MM.1S (cell line): ENCODE measurements at regions not wholly inside any gene's neighbourhood (a gene's known extent, or its start where the extent isn't known, plus 50 kb on each side); places are given as distances from the start of the nearest gene placed in this dataset.

Experiments used
- DNase-seq: peaks from one replicate; pipeline ENCODE4 v3.0.0-alpha.2; 2015
- H2AFZ ChIP-seq: fragments of 300-600 bp; sonication (generic); 2 replicates; pipeline ENCODE4 v1.6.0; 2016; ENCODE audit warnings: antibody characterized with exemption, low read length
- H3F3A ChIP-seq: fragments of 300-600 bp; sonication (generic); 2 replicates; pipeline ENCODE4 v1.6.1; 2016; ENCODE audit warnings: mild to moderate bottlenecking, antibody characterized with exemption, low read length, moderate library complexity, mixed read lengths; ENCODE audit not compliant: insufficient read depth
- H3K27ac ChIP-seq: fragments of 300-600 bp; sonication (generic); 2 replicates; pipeline ENCODE4 v1.5.1; 2016; ENCODE audit warnings: mild to moderate bottlenecking, low read length
- H3K27me3 ChIP-seq: fragments of 300-600 bp; sonication (generic); replicated peaks from 2 replicates; pipeline ENCODE4 v1.6.0; 2016; ENCODE audit warnings: low read length; ENCODE audit not compliant: insufficient read depth
- H3K36me3 ChIP-seq: fragments of 300-600 bp; sonication (generic); replicated peaks from 2 replicates; pipeline ENCODE4 v1.6.1; 2016; ENCODE audit warnings: mild to moderate bottlenecking, low read length, mixed read lengths; ENCODE audit not compliant: insufficient read depth
- H3K4me1 ChIP-seq: fragments of 300-600 bp; sonication (generic); 2 replicates; pipeline ENCODE4 v1.6.1; 2016; ENCODE audit warnings: low read length, mixed read lengths
- H3K4me2 ChIP-seq: fragments of 300-600 bp; sonication (generic); 2 replicates; pipeline ENCODE4 v1.6.0; 2016; ENCODE audit warnings: low read depth, low read length
- H3K4me3 ChIP-seq: fragments of 300-600 bp; sonication (generic); 2 replicates; pipeline ENCODE4 v1.5.1; 2016; ENCODE audit warnings: low read length, mixed read lengths
- H3K79me2 ChIP-seq: fragments of 300-600 bp; sonication (generic); 2 replicates; pipeline ENCODE4 v1.6.1; 2016; ENCODE audit warnings: mixed run types, low read length, mixed read lengths
- H3K9ac ChIP-seq: fragments of 300-600 bp; sonication (generic); 2 replicates; pipeline ENCODE4 v1.6.1; 2016; ENCODE audit warnings: low read length, mixed read lengths
- H3K9me2 ChIP-seq: fragments of 300-600 bp; sonication (generic); replicated peaks from 2 replicates; pipeline ENCODE4 v1.6.1; 2016; ENCODE audit warnings: mild to moderate bottlenecking, low read length, mixed read lengths; ENCODE audit not compliant: insufficient read depth
- H3K9me3 ChIP-seq: fragments of 300-600 bp; sonication (generic); replicated peaks from 2 replicates; pipeline ENCODE4 v1.6.1; 2016; ENCODE audit warnings: mild to moderate bottlenecking, low read length, mixed read lengths; ENCODE audit not compliant: insufficient read depth
- H4K20me1 ChIP-seq: fragments of 300-600 bp; sonication (generic); 2 replicates; pipeline ENCODE4 v1.6.1; 2016; ENCODE audit warnings: mild to moderate bottlenecking, low read length, moderate library complexity, mixed read lengths; ENCODE audit not compliant: insufficient read depth
- EZH2 ChIP-seq: fragments of 300-600 bp; sonication (generic); optimal IDR thresholded peaks from 2 replicates; pipeline ENCODE3; 2017; ENCODE audit warnings: low read depth, mild to moderate bottlenecking, antibody characterized with exemption, low read length, mixed read lengths
- EZH2phosphoT487 ChIP-seq: fragments of 300-600 bp; sonication (generic); IDR thresholded peaks from 2 replicates; pipeline ENCODE4 v1.6.1; 2018; ENCODE audit warnings: antibody characterized with exemption, low read length
- TF ChIP-seq, protein P1 (sequence below): fragments of 300-600 bp; sonication (generic); IDR thresholded peaks from 2 replicates; pipeline ENCODE4 v1.5.1; 2016; ENCODE audit warnings: antibody characterized with exemption, low read length, mixed read lengths

DNA sequence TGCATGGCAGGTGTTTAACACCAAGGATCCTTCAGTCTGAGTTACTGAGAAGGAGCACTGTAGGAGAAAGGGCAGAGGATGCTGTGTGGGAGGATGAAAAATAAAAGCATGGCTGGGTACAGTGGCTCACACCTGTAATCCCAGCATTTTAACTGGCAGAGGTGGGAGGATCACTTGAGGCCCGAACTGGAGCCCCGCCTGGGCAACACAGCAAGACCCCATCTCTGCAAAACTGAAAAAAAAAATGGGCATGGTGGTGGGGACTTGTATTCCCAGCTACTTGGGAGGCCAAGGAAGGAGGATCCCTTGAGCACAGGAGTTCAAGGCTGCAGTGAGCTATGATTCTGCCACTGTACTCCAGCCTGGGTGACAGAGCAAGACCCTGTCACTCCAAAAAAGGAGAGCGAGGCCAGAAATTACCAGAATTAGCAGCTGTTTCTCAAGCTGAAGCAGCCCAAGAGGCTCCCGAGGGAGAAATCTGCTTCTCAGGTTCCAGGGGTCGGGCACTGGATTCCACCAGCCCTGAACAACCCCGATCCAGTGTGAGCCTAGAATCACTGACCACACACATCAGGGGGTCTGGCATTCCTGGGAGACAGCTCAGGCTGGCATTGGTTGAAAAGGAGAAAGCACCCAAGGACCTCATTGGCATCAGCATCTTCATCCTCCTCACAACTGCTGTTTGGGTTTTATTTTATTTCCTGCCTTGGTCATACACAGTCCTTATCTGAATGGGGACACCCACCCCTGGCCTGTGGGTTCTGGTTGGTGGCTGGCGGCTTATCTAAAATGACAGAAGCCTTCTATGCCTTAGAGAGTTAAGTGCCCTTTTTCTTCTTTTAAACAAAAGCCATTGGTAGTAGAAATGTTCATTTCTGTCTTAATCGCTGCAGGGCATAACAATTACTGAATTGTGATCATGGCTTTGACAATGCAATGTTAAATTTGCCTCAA is 66.3 kb upstream of the TRIM2 start:
- Histone ChIP-seq H3K9me3 (no peaks in the 10 kb centered on the region), H4K20me1 (no peaks in the 10 kb centered on the region), H3K36me3 (no peaks in the 10 kb centered on the region), H3K9ac (no peak overlapping the region), H3F3A (peaks cover 5% of the 10 kb centered on the region; the same call in 1 of the 2 replicates), H3K4me2 (no peak overlapping the region), H3K27me3 (no peaks in the 10 kb centered on the region), H2AFZ (no peak overlapping the region), H3K4me1 (peaks cover 13% of the 10 kb centered on the region), H3K9me2 (no peaks in the 10 kb centered on the region), H3K4me3 (no peak overlapping the region), H3K27ac (no peak overlapping the region), H3K79me2 (no peaks in the 10 kb centered on the region)
- no peak for DNase-seq
- TF ChIP-seq, protein P1, sequence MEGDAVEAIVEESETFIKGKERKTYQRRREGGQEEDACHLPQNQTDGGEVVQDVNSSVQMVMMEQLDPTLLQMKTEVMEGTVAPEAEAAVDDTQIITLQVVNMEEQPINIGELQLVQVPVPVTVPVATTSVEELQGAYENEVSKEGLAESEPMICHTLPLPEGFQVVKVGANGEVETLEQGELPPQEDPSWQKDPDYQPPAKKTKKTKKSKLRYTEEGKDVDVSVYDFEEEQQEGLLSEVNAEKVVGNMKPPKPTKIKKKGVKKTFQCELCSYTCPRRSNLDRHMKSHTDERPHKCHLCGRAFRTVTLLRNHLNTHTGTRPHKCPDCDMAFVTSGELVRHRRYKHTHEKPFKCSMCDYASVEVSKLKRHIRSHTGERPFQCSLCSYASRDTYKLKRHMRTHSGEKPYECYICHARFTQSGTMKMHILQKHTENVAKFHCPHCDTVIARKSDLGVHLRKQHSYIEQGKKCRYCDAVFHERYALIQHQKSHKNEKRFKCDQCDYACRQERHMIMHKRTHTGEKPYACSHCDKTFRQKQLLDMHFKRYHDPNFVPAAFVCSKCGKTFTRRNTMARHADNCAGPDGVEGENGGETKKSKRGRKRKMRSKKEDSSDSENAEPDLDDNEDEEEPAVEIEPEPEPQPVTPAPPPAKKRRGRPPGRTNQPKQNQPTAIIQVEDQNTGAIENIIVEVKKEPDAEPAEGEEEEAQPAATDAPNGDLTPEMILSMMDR: no peak
- no peak for TF ChIP-seq EZH2phosphoT487
- no peak for TF ChIP-seq EZH2

GRCh38 chr4:153138736-153139135 is 65.5 kb upstream of the TRIM2 start:
- no peak for DNase-seq
- peaks cover 10% of the 10 kb centered on the region for H3K4me1 ChIP-seq
- TF ChIP-seq, protein P1: no peak
- TF ChIP-seq EZH2phosphoT487: no peak
- no peak for TF ChIP-seq EZH2

DNA sequence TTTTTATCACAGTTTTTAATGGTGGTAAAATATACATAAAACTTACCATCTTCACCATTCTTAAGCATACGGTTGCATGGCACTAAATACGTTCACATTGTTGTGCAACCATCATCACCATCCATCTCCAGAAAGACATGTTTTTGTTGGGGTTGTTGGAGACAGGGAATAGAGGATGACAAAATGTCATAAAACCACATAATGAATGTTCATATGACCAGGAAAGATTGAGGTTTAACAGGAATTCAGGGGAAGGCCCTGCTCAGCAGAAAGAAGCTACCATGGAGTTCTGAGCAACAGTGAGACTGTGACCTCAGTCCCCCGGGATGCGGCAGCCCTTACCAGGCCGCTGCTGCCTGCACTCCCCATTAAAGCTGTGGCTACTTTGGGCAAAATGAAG is 63.9 kb upstream of the TRIM2 start:
- Histone ChIP-seq H3K36me3 (no peaks in the 10 kb centered on the region), H3K4me2 (no peak overlapping the region), H3K27me3 (no peaks in the 10 kb centered on the region), H2AFZ (no peak overlapping the region), H3K9me2 (no peaks in the 10 kb centered on the region), H3K9ac (no peak overlapping the region), H3K4me3 (no peak overlapping the region), H3K27ac (no peak overlapping the region), H3K9me3 (no peaks in the 10 kb centered on the region), H4K20me1 (no peaks in the 10 kb centered on the region), H3K79me2 (no peaks in the 10 kb centered on the region), H3K4me1 (no peaks in the 10 kb centered on the region), H3F3A (no peaks in the 10 kb centered on the region)
- no peak for TF ChIP-seq EZH2
- TF ChIP-seq, protein P1: no peak
- no peak for TF ChIP-seq EZH2phosphoT487
- no peak for DNase-seq

More at GRCh38 chr4:153138736-153139135, 65.5 kb upstream of the TRIM2 start:
- Histone ChIP-seq H3K27me3 (no peaks in the 10 kb centered on the region), H3K79me2 (no peaks in the 10 kb centered on the region), H3K9me2 (no peaks in the 10 kb centered on the region), H3K4me2 (no peak overlapping the region), H3K27ac (no peak overlapping the region), H3K9me3 (no peaks in the 10 kb centered on the region), H3K36me3 (no peaks in the 10 kb centered on the region), H3F3A (peaks cover 5% of the 10 kb centered on the region; the same call in 1 of the 2 replicates), H3K4me3 (no peak overlapping the region), H3K9ac (no peak overlapping the region), H2AFZ (no peak overlapping the region), H4K20me1 (no peaks in the 10 kb centered on the region)
